Mesenchymal stem cell (in vitro differentiated cells and primary cell): ENCODE measurements at regions not wholly inside any gene's neighbourhood (a gene's known extent, or its start where the extent isn't known, plus 50 kb on each side); places are given as distances from the start of the nearest gene placed in this dataset.

Experiments used
- DNase-seq: peaks from one replicate; pipeline ENCODE4 v3.0.0-alpha.2; 2013
- H2AFZ ChIP-seq: one replicate; pipeline ENCODE4 v1.6.1; 2013; ENCODE audit warnings: low read depth, mild to moderate bottlenecking, control low read depth, inconsistent platforms, low read length, moderate library complexity
- H2AK5ac ChIP-seq: 2 replicates; pipeline ENCODE4 v1.6.1; 2013; ENCODE audit warnings: low read length, moderate library complexity, mild to moderate bottlenecking, inconsistent platforms; ENCODE audit not compliant: severe bottlenecking
- H2BK120ac ChIP-seq: one replicate; pipeline ENCODE4 v1.6.1; 2013; ENCODE audit warnings: low read depth, mild to moderate bottlenecking, inconsistent platforms, low read length, moderate library complexity
- H2BK12ac ChIP-seq, 2 experiments: one replicate each; pipeline ENCODE4 v1.6.1; 2013; ENCODE audit warnings: inconsistent platforms in 2 of 2, low read length in 2 of 2, mild to moderate bottlenecking in 2 of 2, moderate library complexity in 2 of 2, control low read depth in 1 of 2
- H2BK15ac ChIP-seq: one replicate; pipeline ENCODE4 v1.6.1; 2013; ENCODE audit warnings: mild to moderate bottlenecking, low read depth, inconsistent platforms; ENCODE audit not compliant: poor library complexity, severe bottlenecking
- H2BK5ac ChIP-seq: 2 replicates; pipeline ENCODE4 v1.6.1; 2013; ENCODE audit warnings: low read depth, mild to moderate bottlenecking, low read length, control low read depth, inconsistent platforms; ENCODE audit not compliant: poor library complexity, severe bottlenecking
- H3K14ac ChIP-seq, 2 experiments: one replicate each; pipeline ENCODE4 v1.6.1; 2013; ENCODE audit warnings: inconsistent platforms in 2 of 2, low read length in 2 of 2, control low read depth in 1 of 2, mild to moderate bottlenecking in 1 of 2, moderate library complexity in 1 of 2
- H3K18ac ChIP-seq, 2 experiments: one replicate each; pipeline ENCODE4 v1.6.1; 2013; ENCODE audit warnings: inconsistent platforms in 2 of 2, low read length in 2 of 2, control low read depth in 1 of 2, low read depth in 1 of 2, mild to moderate bottlenecking in 1 of 2
- H3K23ac ChIP-seq, 2 experiments: one replicate each; pipeline ENCODE4 v1.6.1; 2013; ENCODE audit warnings: inconsistent platforms in 2 of 2, low read length in 2 of 2, mild to moderate bottlenecking in 2 of 2, moderate library complexity in 2 of 2, control low read depth in 1 of 2
- H3K27ac ChIP-seq: 2 replicates; pipeline ENCODE4 v1.5.1; 2013; ENCODE audit warnings: mild to moderate bottlenecking, moderate library complexity, low read length, control low read depth, inconsistent platforms; ENCODE audit not compliant: poor library complexity, severe bottlenecking
- H3K27me3 ChIP-seq, 2 experiments: 2 replicates each; pipeline versions ENCODE4 v1.6.1 to v1.7.0; 2013; ENCODE audit warnings: low read length in 2 of 2, mild to moderate bottlenecking in 2 of 2, moderate library complexity in 2 of 2, control low read depth in 1 of 2, inconsistent platforms in 1 of 2; ENCODE audit not compliant: control insufficient read depth in 1 of 2, insufficient read depth in 1 of 2
- H3K36me3 ChIP-seq, 2 experiments: 2 replicates each; pipeline versions ENCODE4 v1.6.1 to v1.7.0; 2013; ENCODE audit warnings: low read length in 2 of 2, control low read depth in 1 of 2, inconsistent platforms in 1 of 2, low read depth in 1 of 2, mild to moderate bottlenecking in 1 of 2; ENCODE audit not compliant: insufficient read depth in 2 of 2, control insufficient read depth in 1 of 2
- H3K4ac ChIP-seq, 2 experiments: one replicate each; pipeline ENCODE4 v1.6.1; 2013; ENCODE audit warnings: inconsistent platforms in 2 of 2, low read length in 2 of 2, mild to moderate bottlenecking in 2 of 2, moderate library complexity in 2 of 2, control low read depth in 1 of 2, low read depth in 1 of 2
- H3K4me1 ChIP-seq: 2 replicates; pipeline ENCODE4 v1.6.1; 2013; ENCODE audit warnings: low read depth, low read length, control low read depth; ENCODE audit not compliant: control insufficient read depth, insufficient read depth
- H3K4me2 ChIP-seq: 2 replicates; pipeline ENCODE4 v1.6.1; 2013; ENCODE audit warnings: low read length, mild to moderate bottlenecking, inconsistent platforms; ENCODE audit not compliant: poor library complexity, severe bottlenecking
- H3K4me3 ChIP-seq, 2 experiments: 2 replicates each; pipeline versions ENCODE4 v1.5.1 to v1.7.0; 2013; ENCODE audit warnings: low read length in 2 of 2, mild to moderate bottlenecking in 2 of 2, control low read depth in 1 of 2, low read depth in 1 of 2; ENCODE audit not compliant: insufficient read depth in 1 of 2
- H3K79me1 ChIP-seq: replicated peaks from 2 replicates; pipeline ENCODE4 v1.6.1; 2013; ENCODE audit warnings: mild to moderate bottlenecking, control low read depth, low read length, inconsistent platforms; ENCODE audit not compliant: poor library complexity, severe bottlenecking
- H3K9ac ChIP-seq: 2 replicates; pipeline ENCODE4 v1.7.0; 2013; ENCODE audit warnings: mild to moderate bottlenecking, low read length, moderate library complexity
- H3K9me3 ChIP-seq: 2 replicates; pipeline ENCODE4 v1.7.0; 2013; ENCODE audit warnings: mild to moderate bottlenecking, low read length; ENCODE audit not compliant: control insufficient read depth
- H4K8ac ChIP-seq: one replicate; pipeline ENCODE4 v1.6.1; 2013; ENCODE audit warnings: inconsistent platforms, mild to moderate bottlenecking, low read length, moderate library complexity
- H4K91ac ChIP-seq: one replicate; pipeline ENCODE4 v1.6.1; 2013; ENCODE audit warnings: mild to moderate bottlenecking, low read length, inconsistent platforms
- WGBS: methylation state at CpG from one replicate; pipeline ENCODE4 v1.1.7; 2013; ENCODE audit warnings: mixed read lengths; 5-methylcytosine and 5-hydroxymethylcytosine counted together

GRCh38 chr5:74196233-74196632 is 444.3 kb downstream of the ENC1 start:
- Histone ChIP-seq H3K23ac (no peak overlapping the region), H2BK120ac (no peak overlapping the region), H3K4me3 (no peak overlapping the region), H3K18ac (no peak overlapping the region), H4K8ac (no peak overlapping the region), H2AK5ac (no peak overlapping the region), H3K4ac (no peak overlapping the region), H2BK15ac (no peak overlapping the region), H3K79me1 (no peaks in the 10 kb centered on the region), H3K4me2 (no peak overlapping the region), H3K27me3 (no peaks in the 10 kb centered on the region), H2BK12ac (no peak overlapping the region), H3K4me1 (peaks cover 10% of the 10 kb centered on the region), H3K36me3 (no peaks in the 10 kb centered on the region), H3K9me3 (no peaks in the 10 kb centered on the region), H3K14ac (no peak overlapping the region), H3K27ac (no peak overlapping the region), H4K91ac (no peak overlapping the region), H2BK5ac (no peak overlapping the region), H2AFZ (no peak overlapping the region), H3K9ac (no peak overlapping the region)
- WGBS, result 88% methylated on average over 1 of the region's 2 CpGs
- no peak for DNase-seq

DNA sequence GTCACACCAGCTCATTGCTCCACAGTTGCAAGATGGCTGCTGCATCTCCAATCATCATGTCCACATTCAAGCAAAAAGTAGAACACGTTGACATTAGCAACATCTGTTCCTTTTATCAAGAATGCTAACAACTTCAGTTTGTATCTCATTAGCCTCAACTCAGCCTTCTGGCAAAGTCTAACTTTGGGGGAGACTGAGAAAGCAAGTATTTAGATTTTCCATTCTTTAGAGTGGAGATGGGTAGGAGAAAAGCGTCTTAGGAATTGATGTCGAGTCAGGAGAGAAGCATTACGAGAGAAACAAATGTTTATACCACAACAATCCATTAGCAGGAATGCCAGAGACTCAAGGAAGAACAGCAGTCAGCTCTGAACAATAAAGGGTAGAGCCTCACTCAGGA is 446.3 kb downstream of the ENC1 start:
- H3K79me1 ChIP-seq, result no peaks in the 10 kb centered on the region
- DNase-seq, result no peak
- no peak overlapping the region for H2BK5ac ChIP-seq
- H2BK15ac ChIP-seq, result no peak overlapping the region
- no peak overlapping the region for H4K8ac ChIP-seq
- H4K91ac ChIP-seq, result no peak overlapping the region
- no peak overlapping the region for H3K4me2 ChIP-seq
- no peak overlapping the region for H3K27ac ChIP-seq
- no peak overlapping the region for H3K14ac ChIP-seq
- no peak overlapping the region for H2BK12ac ChIP-seq
- no peak overlapping the region for H3K23ac ChIP-seq
- no peak overlapping the region for H2AFZ ChIP-seq
- H3K4me1 ChIP-seq, result peaks cover 3% of the 10 kb centered on the region
- 100% methylated on average over 2 of the region's 4 CpGs for WGBS
- H3K18ac ChIP-seq, result no peak overlapping the region
- no peak overlapping the region for H2BK120ac ChIP-seq
- H3K9me3 ChIP-seq, result peaks cover 1% of the 10 kb centered on the region
- H3K9ac ChIP-seq, result no peak overlapping the region
- no peaks in the 10 kb centered on the region for H3K36me3 ChIP-seq
- H2AK5ac ChIP-seq, result no peak overlapping the region
- H3K4me3 ChIP-seq, result no peak overlapping the region
- no peaks in the 10 kb centered on the region for H3K27me3 ChIP-seq
- no peak overlapping the region for H3K4ac ChIP-seq

- H3K4me3 ChIP-seq, result peak overlapping the region in 1 of 2 experiments; percentile 43
- H3K4ac ChIP-seq, result no peak overlapping the region
- no peaks in the 10 kb centered on the region for H3K27me3 ChIP-seq
- no peak overlapping the region for H3K4me2 ChIP-seq
- no peak overlapping the region for H2BK12ac ChIP-seq
- H3K9ac ChIP-seq, result peak overlapping the region; percentile 75
- H2BK15ac ChIP-seq, result no peak overlapping the region
- no peaks in the 10 kb centered on the region for H3K36me3 ChIP-seq
- no peaks in the 10 kb centered on the region for H3K79me1 ChIP-seq
- no peak overlapping the region for H4K91ac ChIP-seq
- no peak overlapping the region for H2AFZ ChIP-seq
- no peak for DNase-seq
- no peak overlapping the region for H3K23ac ChIP-seq
- H3K4me1 ChIP-seq, result no peaks in the 10 kb centered on the region
- H4K8ac ChIP-seq, result no peak overlapping the region
- H3K14ac ChIP-seq, result no peak overlapping the region
- no peak overlapping the region for H2BK120ac ChIP-seq
- peaks cover 6% of the 10 kb centered on the region for H3K9me3 ChIP-seq
- no peak overlapping the region for H2AK5ac ChIP-seq
- H2BK5ac ChIP-seq, result no peak overlapping the region
- H3K18ac ChIP-seq, result no peak overlapping the region
- 83% methylated on average over 9 of the region's 9 CpGs for WGBS
- H3K27ac ChIP-seq, result no peak overlapping the region
These were observed 447.8 kb downstream of the ENC1 start for GRCh38 chr5:74192606-74193299.

DNA sequence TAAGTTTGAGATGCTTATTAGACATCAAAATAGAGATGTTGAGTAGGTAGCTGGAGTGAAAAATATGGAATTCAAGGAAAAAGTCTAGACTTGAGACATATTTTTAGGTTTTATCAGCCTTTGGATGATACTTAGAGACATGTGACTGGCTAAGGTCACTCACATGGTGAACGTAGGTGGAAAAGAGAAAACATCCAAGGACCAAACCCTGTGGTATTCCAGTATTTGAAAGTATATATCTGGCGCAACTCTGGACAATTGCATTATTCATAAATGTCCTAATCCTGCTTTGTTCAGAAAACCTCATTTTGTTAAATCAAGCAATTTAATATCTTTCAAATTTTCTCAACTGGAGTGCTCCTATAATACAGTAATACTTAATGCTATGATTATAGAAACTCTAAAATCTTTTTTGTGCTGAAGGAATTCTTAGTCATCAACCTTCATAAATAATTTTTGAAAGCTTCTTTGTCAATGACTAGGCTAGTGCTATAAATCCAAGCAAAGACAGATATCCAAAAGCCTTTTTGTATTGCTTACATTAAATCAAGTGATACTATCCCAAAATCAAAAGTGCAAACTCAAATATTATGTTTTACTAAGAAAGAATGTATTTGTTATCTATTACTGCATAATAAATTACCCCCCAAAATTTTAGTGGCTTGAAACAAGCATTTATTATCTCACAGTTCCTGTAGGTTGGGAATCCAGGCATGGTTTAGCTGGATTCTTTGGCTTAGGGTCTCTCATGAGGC is 452.0 kb downstream of the ENC1 start:
- H3K18ac ChIP-seq, result no peak overlapping the region
- no peak overlapping the region for H3K9ac ChIP-seq
- H3K27ac ChIP-seq, result no peak overlapping the region
- H3K9me3 ChIP-seq, result peaks cover 6% of the 10 kb centered on the region
- no peak overlapping the region for H3K4me3 ChIP-seq
- H2BK5ac ChIP-seq, result no peak overlapping the region
- no peaks in the 10 kb centered on the region for H3K79me1 ChIP-seq
- H2AFZ ChIP-seq, result no peak overlapping the region
- no peak overlapping the region for H2AK5ac ChIP-seq
- no peaks in the 10 kb centered on the region for H3K36me3 ChIP-seq
- WGBS, result 100% methylated on average over 1 of the region's 2 CpGs
- H2BK120ac ChIP-seq, result no peak overlapping the region
- no peak overlapping the region for H3K4me2 ChIP-seq
- H3K4ac ChIP-seq, result no peak overlapping the region
- no peak for DNase-seq
- H2BK15ac ChIP-seq, result no peak overlapping the region
- no peak overlapping the region for H3K14ac ChIP-seq
- no peaks in the 10 kb centered on the region for H3K4me1 ChIP-seq
- no peak overlapping the region for H3K23ac ChIP-seq
- no peak overlapping the region for H4K91ac ChIP-seq
- peaks cover 0 to 2% of the 10 kb centered on the region in 2 experiments for H3K27me3 ChIP-seq
- H2BK12ac ChIP-seq, result no peak overlapping the region
- no peak overlapping the region for H4K8ac ChIP-seq
